Vagina (tissue), 2 donors: ENCODE measurements at regions not wholly inside any gene's neighbourhood (a gene's known extent, or its start where the extent isn't known, plus 50 kb on each side); places are given as distances from the start of the nearest gene placed in this dataset.

Experiments
- DNase-seq, 2 donors: peaks; one replicate each; pipeline ENCODE4 v3.0.0-alpha.2; 2017; ENCODE audit errors: extremely low spot score in 2 of 2
- H3K27ac ChIP-seq: fragments of 200-600 bp; sonication (generic); one replicate; pipeline ENCODE4 v1.5.1; 2019
- H3K27me3 ChIP-seq: fragments of 200-600 bp; sonication (generic); one replicate; pipeline ENCODE4 v1.5.1; 2019
- H3K36me3 ChIP-seq, 2 donors: fragments of 200-600 bp; sonication (generic); one replicate each; pipeline ENCODE4 v1.5.1; 2017 to 2019
- H3K4me1 ChIP-seq: fragments of 200-600 bp; sonication (generic); one replicate; pipeline ENCODE4 v1.5.1; 2019
- H3K4me3 ChIP-seq, 2 donors: fragments of 200-600 bp; sonication (generic); 1 replicate in 1 of 2; 2 replicates in 1 of 2; pipeline ENCODE4 v1.5.1; 2016 to 2019
- H3K9me3 ChIP-seq: fragments of 200-600 bp; sonication (generic); one replicate; pipeline ENCODE4 v1.5.1; 2019
- POLR2A ChIP-seq, 2 donors: fragments of 450-650 bp; IDR thresholded peaks; one replicate each; pipeline ENCODE4 v1.6.1; 2017; ENCODE audit warnings: antibody characterized with exemption in 2 of 2, mild to moderate bottlenecking in 2 of 2, moderate library complexity in 2 of 2
- POLR2AphosphoS5 ChIP-seq, 2 donors: sonication (generic); formaldehyde crosslinking; IDR thresholded peaks; one replicate each; pipeline ENCODE4 v1.9.0; 2017; ENCODE audit warnings: antibody characterized with exemption in 2 of 2, mild to moderate bottlenecking in 2 of 2, low read depth in 1 of 2; ENCODE audit not compliant: insufficient read depth in 1 of 2
- intact Hi-C: fragments of 100-400 bp; cut with DNase I; formaldehyde crosslinking; loops from one replicate; pipeline ENCODE4 v1.15.1; 2023
- TF ChIP-seq, protein P1 (sequence below), 3 experiments: fragments of 450-650 bp in 2 of 3; fragments of 200-600 bp in 1 of 3; sonication (generic) in 1 of 3; IDR thresholded peaks; one replicate each; pipeline ENCODE4 v1.5.1; 2017 to 2019; ENCODE audit warnings: antibody characterized with exemption in 3 of 3, mild to moderate bottlenecking in 2 of 3, moderate library complexity in 2 of 3

DNA sequence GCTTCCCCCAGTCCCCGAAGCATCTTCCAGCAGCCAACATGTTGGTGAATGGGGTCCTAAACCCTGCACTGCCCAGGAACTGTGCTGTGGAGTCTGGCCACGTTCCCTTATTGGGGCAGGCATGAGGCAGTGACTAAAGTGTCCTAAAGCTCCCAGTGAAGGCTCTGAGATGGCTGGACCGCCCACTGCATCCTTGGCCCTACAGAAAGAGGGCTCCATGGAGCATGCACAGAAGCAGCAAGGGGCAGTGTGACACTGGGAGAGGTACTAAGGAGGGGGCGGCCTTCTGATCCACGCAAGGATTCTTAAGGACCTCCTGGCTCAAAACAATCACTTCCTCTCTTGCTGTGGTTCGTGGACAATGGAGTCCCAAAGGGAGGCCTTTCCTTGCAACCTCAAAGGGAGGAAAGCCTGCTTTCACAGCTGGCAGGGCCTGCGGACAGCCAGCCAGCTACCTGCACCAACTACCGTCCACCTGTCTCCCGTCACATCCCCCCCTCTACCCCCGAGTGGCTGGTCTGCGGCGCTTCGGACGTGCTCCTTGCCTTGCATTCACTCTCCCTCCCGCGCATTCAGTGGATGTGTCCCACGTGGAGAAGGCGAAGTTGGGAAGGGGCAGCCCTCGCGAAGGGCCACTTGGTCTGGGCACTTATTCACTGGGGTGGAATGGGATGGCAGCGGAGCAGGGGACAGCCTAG lies 63.9 kb upstream of the STARD13 start:
- Histone ChIP-seq H3K4me3 (peak overlapping the region; percentile 82 to 85), H3K9me3 (no peaks in the 10 kb centered on the region), H3K27ac (peak overlapping the region; percentile 93), H3K27me3 (no peaks in the 10 kb centered on the region), H3K36me3 (no peaks in the 10 kb centered on the region), H3K4me1 (peaks cover 13% of the 10 kb centered on the region)
- intact Hi-C loops = no loop called here
- no peak for TF ChIP-seq POLR2A (IDR thresholded peaks at IDR 0.05)
- TF ChIP-seq POLR2AphosphoS5 (IDR thresholded peaks at IDR 0.05; ENCODE audit: insufficient read depth in 1 of 2, low read depth in 1 of 2) = peak in 1 of 2 donors; percentile 13
- no peak for DNase-seq

DNA sequence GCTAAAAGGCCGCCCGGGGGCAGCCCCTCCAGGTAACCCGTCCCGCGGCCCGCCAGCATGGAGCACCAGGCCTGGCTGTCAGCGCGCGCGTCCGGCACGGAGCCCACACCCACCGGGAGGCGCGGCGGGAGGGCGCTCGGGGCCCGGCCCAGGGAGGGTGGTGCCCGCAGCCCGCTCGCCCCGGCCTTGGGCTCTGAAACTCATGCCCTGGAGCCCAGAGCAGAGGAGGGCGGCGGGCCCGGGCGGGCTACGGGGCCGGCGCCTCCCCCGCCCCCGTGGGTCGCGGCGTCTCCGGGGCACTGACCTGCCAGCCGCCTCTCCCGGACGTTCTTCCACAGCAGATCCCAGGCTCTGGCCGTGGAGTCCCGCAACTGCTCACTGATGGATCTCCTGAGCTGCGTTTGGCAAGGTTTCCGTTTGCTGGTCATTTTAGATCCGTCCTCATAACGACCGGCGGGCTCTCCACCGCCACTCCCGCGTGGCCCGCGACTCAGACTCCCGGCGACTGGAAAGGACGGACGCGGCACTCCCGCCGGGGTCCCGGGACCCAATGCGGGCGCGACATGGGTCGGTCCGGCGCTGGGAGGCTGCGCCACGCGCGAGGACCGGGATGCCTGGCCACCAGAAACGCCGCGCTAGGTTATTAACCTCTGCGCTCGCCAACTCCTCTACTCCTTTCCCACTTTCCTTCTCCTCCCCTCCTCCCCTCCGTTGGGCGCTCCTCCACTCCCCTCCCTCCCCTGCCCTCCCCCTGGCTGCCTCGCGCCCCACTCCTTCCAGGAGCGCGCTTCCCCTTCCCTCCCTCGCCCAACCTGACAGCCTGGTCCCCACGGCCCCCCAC lies 64.7 kb upstream of the STARD13 start:
- peaks cover 13% of the 10 kb centered on the region for H3K4me1 ChIP-seq
- H3K36me3 ChIP-seq = no peaks in the 10 kb centered on the region
- TF ChIP-seq, protein P1, sequence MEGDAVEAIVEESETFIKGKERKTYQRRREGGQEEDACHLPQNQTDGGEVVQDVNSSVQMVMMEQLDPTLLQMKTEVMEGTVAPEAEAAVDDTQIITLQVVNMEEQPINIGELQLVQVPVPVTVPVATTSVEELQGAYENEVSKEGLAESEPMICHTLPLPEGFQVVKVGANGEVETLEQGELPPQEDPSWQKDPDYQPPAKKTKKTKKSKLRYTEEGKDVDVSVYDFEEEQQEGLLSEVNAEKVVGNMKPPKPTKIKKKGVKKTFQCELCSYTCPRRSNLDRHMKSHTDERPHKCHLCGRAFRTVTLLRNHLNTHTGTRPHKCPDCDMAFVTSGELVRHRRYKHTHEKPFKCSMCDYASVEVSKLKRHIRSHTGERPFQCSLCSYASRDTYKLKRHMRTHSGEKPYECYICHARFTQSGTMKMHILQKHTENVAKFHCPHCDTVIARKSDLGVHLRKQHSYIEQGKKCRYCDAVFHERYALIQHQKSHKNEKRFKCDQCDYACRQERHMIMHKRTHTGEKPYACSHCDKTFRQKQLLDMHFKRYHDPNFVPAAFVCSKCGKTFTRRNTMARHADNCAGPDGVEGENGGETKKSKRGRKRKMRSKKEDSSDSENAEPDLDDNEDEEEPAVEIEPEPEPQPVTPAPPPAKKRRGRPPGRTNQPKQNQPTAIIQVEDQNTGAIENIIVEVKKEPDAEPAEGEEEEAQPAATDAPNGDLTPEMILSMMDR (IDR thresholded peaks at IDR 0.05) = no peak
- TF ChIP-seq POLR2AphosphoS5 (IDR thresholded peaks at IDR 0.05; ENCODE audit: insufficient read depth in 1 of 2, low read depth in 1 of 2) (peak in 1 of 2 donors; percentile 74), POLR2A (IDR thresholded peaks at IDR 0.05) (peak in 1 of 2 donors; percentile 3)
- intact Hi-C loops = no loop called here
- H3K27ac ChIP-seq = peak overlapping the region; percentile 93
- no peaks in the 10 kb centered on the region for H3K27me3 ChIP-seq
- no peak for DNase-seq
- peak overlapping the region; percentile 82 to 85 for H3K4me3 ChIP-seq
- no peaks in the 10 kb centered on the region for H3K9me3 ChIP-seq

DNA sequence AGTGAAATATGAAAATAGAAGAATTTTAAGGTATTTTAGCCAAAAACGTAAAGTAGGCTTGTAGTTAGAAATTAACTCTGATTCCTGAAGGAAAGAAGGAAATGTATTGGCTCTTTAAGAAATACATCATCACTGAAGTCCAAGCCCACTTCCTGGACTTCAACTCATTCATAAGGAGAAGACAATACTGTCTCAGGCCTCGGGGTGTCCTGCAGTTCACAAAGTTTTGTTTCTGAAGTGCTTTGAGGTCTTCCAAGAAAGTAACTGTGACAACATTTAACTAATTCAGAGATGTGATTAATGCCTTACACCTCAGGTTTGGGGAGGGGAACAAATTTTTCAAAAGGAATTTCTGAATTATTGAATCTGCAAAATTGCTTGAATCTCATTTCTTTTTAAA lies 65.8 kb upstream of the STARD13 start:
- no peaks in the 10 kb centered on the region for H3K27me3 ChIP-seq
- peak overlapping the region; percentile 93 for H3K27ac ChIP-seq
- H3K9me3 ChIP-seq = no peaks in the 10 kb centered on the region
- H3K4me1 ChIP-seq = peaks cover 6% of the 10 kb centered on the region
- no peak overlapping the region for H3K4me3 ChIP-seq
- H3K36me3 ChIP-seq = no peaks in the 10 kb centered on the region
- TF ChIP-seq POLR2AphosphoS5 (IDR thresholded peaks at IDR 0.05; ENCODE audit: insufficient read depth in 1 of 2, low read depth in 1 of 2) (no peak), POLR2A (IDR thresholded peaks at IDR 0.05) (no peak)
- TF ChIP-seq, protein P1 (IDR thresholded peaks at IDR 0.05) = no peak
- no peak for DNase-seq
- intact Hi-C loops = no loop called here

DNA sequence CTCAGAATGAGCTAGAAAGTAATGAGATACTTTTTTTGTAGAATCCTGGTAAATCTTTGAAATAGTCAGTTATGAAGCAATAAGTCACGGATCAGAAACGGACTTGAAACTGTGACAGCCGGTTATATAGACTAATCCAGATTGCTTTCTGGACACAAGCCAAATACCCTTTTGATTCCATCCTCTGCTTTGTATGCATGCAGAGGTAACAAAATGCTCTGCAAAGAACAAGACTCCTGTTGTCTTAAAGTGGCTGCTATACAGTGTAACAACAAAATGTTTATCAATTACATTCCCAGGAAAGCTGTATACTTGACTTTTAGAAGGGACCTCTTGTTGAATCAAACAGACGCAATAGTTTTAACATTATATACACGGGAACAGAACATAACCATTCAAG lies 66.5 kb upstream of the STARD13 start:
- TF ChIP-seq, protein P1 (IDR thresholded peaks at IDR 0.05) = no peak
- TF ChIP-seq POLR2A (IDR thresholded peaks at IDR 0.05) (no peak), POLR2AphosphoS5 (IDR thresholded peaks at IDR 0.05; ENCODE audit: insufficient read depth in 1 of 2, low read depth in 1 of 2) (no peak)
- no peak overlapping the region for H3K4me3 ChIP-seq
- H3K4me1 ChIP-seq = peaks cover 6% of the 10 kb centered on the region
- no peak for DNase-seq
- H3K9me3 ChIP-seq = no peaks in the 10 kb centered on the region
- H3K36me3 ChIP-seq = no peaks in the 10 kb centered on the region
- no peaks in the 10 kb centered on the region for H3K27me3 ChIP-seq
- intact Hi-C loops = no loop called here
- peak overlapping the region; percentile 4 for H3K27ac ChIP-seq

DNA sequence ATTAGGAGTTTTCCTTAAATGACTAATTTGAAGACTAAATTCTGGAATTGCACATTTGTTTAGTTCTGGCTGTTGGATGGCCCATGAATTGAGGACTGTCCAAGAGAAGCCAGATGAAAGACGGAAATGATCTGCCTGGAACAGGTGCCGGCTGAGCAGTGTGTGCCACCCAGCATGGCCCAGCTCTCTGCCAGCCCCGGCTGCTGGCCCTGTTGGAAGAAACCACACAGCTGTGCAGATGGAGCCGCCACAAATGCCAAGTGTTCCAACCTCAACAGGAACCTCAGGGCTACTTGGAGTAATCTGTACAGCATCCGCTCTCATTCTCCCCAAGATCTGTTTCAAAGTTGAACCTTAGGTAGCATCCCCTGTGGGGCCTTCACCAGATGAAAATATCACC lies 67.0 kb upstream of the STARD13 start:
- DNase-seq = no peak
- Histone ChIP-seq H3K4me1 (peaks cover 6% of the 10 kb centered on the region), H3K4me3 (no peak overlapping the region), H3K27ac (peak overlapping the region; percentile 4), H3K27me3 (no peaks in the 10 kb centered on the region), H3K9me3 (no peaks in the 10 kb centered on the region), H3K36me3 (no peaks in the 10 kb centered on the region)
- intact Hi-C loops = no loop called here
- TF ChIP-seq POLR2AphosphoS5 (IDR thresholded peaks at IDR 0.05; ENCODE audit: insufficient read depth in 1 of 2, low read depth in 1 of 2) = no peak
- no peak for TF ChIP-seq POLR2A (IDR thresholded peaks at IDR 0.05)
- TF ChIP-seq, protein P1 (IDR thresholded peaks at IDR 0.05) = no peak
